ENCODE measurements at regions not wholly inside any gene's neighbourhood (a gene's known extent, or its start where the extent isn't known, plus 50 kb on each side); places are given as distances from the start of the nearest gene placed in this dataset.

- Mint-ChIP-seq H3K9me3 (peaks cover 0 to 5% (median 0%) of the 10 kb centered on the region in 7 donors), H3K4me3 (no peak overlapping the region), H3K4me1 (no peaks in the 10 kb centered on the region), H3K27ac (no peak overlapping the region), H3K36me3 (no peaks in the 10 kb centered on the region), H3K27me3 (ENCODE audit: low read depth in 3 of 3) (peaks cover 0 to 2% (median 0%) of the 10 kb centered on the region in 3 donors)
- no peak overlapping the region for H3K4me2 ChIP-seq (replicated peaks; ENCODE audit: extremely low read depth, low read length, poor library complexity, severe bottlenecking)
- WGBS (ENCODE audit: insufficient coverage) = 92% methylated on average over 2 of the region's 4 CpGs
- no peaks in the 10 kb centered on the region for H3K27me3 ChIP-seq (ENCODE audit: control insufficient read depth in 2 of 2, insufficient read depth in 2 of 2, low read length in 2 of 2)
- H3K27ac ChIP-seq (ENCODE audit: low read depth in 1 of 2, low read length in 2 of 2) = no peak overlapping the region
- H4K20me1 ChIP-seq (ENCODE audit: insufficient read depth, low read length) = no peaks in the 10 kb centered on the region
- no peaks in the 10 kb centered on the region for H3K36me3 ChIP-seq (replicated peaks in 1 of 2; ENCODE audit: control insufficient read depth in 1 of 2, insufficient read depth in 2 of 2, low read length in 2 of 2)
- intact Hi-C loops (cut with micrococcal nuclease) = no loop called here
- H3K9ac ChIP-seq (ENCODE audit: insufficient read depth, low read length, poor library complexity, severe bottlenecking) = no peak overlapping the region
- no peaks in the 10 kb centered on the region for H3K79me2 ChIP-seq (ENCODE audit: insufficient read depth, low read length)
- H2AFZ ChIP-seq (ENCODE audit: insufficient read depth, low read depth, low read length, poor library complexity, severe bottlenecking) = no peak overlapping the region
- no peaks in the 10 kb centered on the region for H3K9me3 ChIP-seq (replicated peaks in 1 of 2; ENCODE audit: control insufficient read depth in 1 of 2, insufficient read depth in 1 of 2, low read length in 2 of 2)
- H3K4me1 ChIP-seq (ENCODE audit: control insufficient read depth in 1 of 2, insufficient read depth in 2 of 2, low read length in 2 of 2) = no peaks in the 10 kb centered on the region
- no peak for DNase-seq
- TF ChIP-seq CTCF (IDR thresholded peaks at IDR 0.05) = no peak
- no peak overlapping the region for H3K4me3 ChIP-seq (replicated peaks in 1 of 3; ENCODE audit: low read depth in 2 of 3, low read length in 3 of 3)
These were observed 102.0 kb downstream of the IL12A start for GRCh38 chr3:160090653-160091052.

- Histone ChIP-seq H3K9me3 (replicated peaks in 1 of 2; ENCODE audit: control insufficient read depth in 1 of 2, insufficient read depth in 1 of 2, low read length in 2 of 2) (no peaks in the 10 kb centered on the region), H3K4me3 (replicated peaks in 1 of 3; ENCODE audit: low read depth in 2 of 3, low read length in 3 of 3) (no peak overlapping the region), H4K20me1 (ENCODE audit: insufficient read depth, low read length) (no peaks in the 10 kb centered on the region), H3K27ac (ENCODE audit: low read depth in 1 of 2, low read length in 2 of 2) (no peak overlapping the region), H3K4me2 (replicated peaks; ENCODE audit: extremely low read depth, low read length, poor library complexity, severe bottlenecking) (no peak overlapping the region), H3K4me1 (ENCODE audit: control insufficient read depth in 1 of 2, insufficient read depth in 2 of 2, low read length in 2 of 2) (no peaks in the 10 kb centered on the region), H3K27me3 (ENCODE audit: control insufficient read depth in 2 of 2, insufficient read depth in 2 of 2, low read length in 2 of 2) (no peaks in the 10 kb centered on the region), H3K79me2 (ENCODE audit: insufficient read depth, low read length) (no peaks in the 10 kb centered on the region), H3K36me3 (replicated peaks in 1 of 2; ENCODE audit: control insufficient read depth in 1 of 2, insufficient read depth in 2 of 2, low read length in 2 of 2) (no peaks in the 10 kb centered on the region), H2AFZ (ENCODE audit: insufficient read depth, low read depth, low read length, poor library complexity, severe bottlenecking) (no peak overlapping the region), H3K9ac (ENCODE audit: insufficient read depth, low read length, poor library complexity, severe bottlenecking) (no peak overlapping the region)
- H3K4me3 Mint-ChIP-seq = no peak overlapping the region
- H3K27ac Mint-ChIP-seq = no peak overlapping the region
- H3K4me1 Mint-ChIP-seq = no peaks in the 10 kb centered on the region
- 100% methylated on average over 2 of the region's 4 CpGs for WGBS (ENCODE audit: insufficient coverage)
- TF ChIP-seq CTCF (IDR thresholded peaks at IDR 0.05) = no peak
- DNase-seq = no peak
- peaks cover 0 to 2% (median 0%) of the 10 kb centered on the region in 3 donors for H3K27me3 Mint-ChIP-seq (ENCODE audit: low read depth in 3 of 3)
- intact Hi-C loops (cut with micrococcal nuclease) = no loop called here
- no peaks in the 10 kb centered on the region for H3K36me3 Mint-ChIP-seq
- peaks cover 0 to 5% (median 0%) of the 10 kb centered on the region in 7 donors for H3K9me3 Mint-ChIP-seq
These were observed 102.8 kb downstream of the IL12A start for GRCh38 chr3:160091441-160091840.
